ENCODE measurements at regions not wholly inside any gene's neighbourhood (a gene's known extent, or its start where the extent isn't known, plus 50 kb on each side); places are given as distances from the start of the nearest gene placed in this dataset.
A peak's percentile ranks its signal among the peaks of the same experiment; 100 is the strongest.

DNA sequence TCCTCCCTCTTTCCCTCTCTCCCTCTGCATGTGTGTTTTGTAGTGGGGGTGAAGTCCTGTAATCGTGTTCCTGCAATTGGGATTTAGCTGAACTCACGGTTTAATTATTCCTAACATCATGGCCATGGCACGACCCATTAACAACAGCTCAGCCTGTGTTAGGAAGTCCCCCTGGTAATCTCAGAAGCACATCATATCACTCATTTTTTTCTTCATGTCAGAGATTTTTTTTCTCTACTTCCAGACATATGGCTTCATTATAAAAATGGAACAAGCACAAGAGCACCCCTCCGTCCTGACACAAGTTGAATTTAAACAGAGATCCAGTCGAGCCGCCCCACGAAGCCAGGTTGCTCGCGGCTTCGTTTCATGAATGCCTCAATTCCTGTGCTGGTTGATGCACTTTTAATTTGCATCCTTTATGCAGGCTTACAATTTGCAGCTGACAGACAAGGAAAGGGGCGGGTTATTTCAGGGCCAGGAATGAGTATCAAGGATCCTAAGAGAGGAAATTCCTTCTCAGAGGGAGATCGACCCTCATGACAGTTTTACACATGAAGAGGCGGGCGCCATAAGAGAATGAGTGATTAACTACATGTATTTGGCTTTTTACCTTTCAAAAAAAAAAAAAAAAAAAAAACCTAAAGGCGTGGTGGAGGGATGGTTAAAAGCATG, 192.9 kb downstream of the MAF start:
- Histone ChIP-seq H3K4me1 (no peaks in the 10 kb centered on the region), H3K36me3 (no peaks in the 10 kb centered on the region), H3K27ac (no peak overlapping the region), H3K27me3 (no peaks in the 10 kb centered on the region), H3K4me3 (no peak overlapping the region), H3K9me3 (no peaks in the 10 kb centered on the region)
- TF ChIP-seq, protein P1, sequence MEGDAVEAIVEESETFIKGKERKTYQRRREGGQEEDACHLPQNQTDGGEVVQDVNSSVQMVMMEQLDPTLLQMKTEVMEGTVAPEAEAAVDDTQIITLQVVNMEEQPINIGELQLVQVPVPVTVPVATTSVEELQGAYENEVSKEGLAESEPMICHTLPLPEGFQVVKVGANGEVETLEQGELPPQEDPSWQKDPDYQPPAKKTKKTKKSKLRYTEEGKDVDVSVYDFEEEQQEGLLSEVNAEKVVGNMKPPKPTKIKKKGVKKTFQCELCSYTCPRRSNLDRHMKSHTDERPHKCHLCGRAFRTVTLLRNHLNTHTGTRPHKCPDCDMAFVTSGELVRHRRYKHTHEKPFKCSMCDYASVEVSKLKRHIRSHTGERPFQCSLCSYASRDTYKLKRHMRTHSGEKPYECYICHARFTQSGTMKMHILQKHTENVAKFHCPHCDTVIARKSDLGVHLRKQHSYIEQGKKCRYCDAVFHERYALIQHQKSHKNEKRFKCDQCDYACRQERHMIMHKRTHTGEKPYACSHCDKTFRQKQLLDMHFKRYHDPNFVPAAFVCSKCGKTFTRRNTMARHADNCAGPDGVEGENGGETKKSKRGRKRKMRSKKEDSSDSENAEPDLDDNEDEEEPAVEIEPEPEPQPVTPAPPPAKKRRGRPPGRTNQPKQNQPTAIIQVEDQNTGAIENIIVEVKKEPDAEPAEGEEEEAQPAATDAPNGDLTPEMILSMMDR (IDR thresholded peaks at IDR 0.05): no peak
- no peak for TF ChIP-seq POLR2A (IDR thresholded peaks at IDR 0.05)
- ATAC-seq (no peak), DNase-seq (no peak)
- 70% methylated on average over 14 of the region's 15 CpGs for whole genome bisulfite sequencing (ENCODE audit: insufficient coverage, low coverage, low lambda C conversion rate, missing lambda C conversion rate)
- intact Hi-C loops (cut with DNase I): no loop called here

GRCh38 chr16:79407005-79407404, 193.5 kb downstream of the MAF start:
- no peak for TF ChIP-seq POLR2A (IDR thresholded peaks at IDR 0.05)
- TF ChIP-seq, protein P1 (IDR thresholded peaks at IDR 0.05): no peak
- no peaks in the 10 kb centered on the region for H3K9me3 ChIP-seq
- 60% methylated on average over 2 of the region's 12 CpGs for WGBS (ENCODE audit: insufficient coverage, low coverage, low lambda C conversion rate, missing lambda C conversion rate)
- H3K4me3 ChIP-seq: no peak overlapping the region
- H3K27me3 ChIP-seq: no peaks in the 10 kb centered on the region
- DNase-seq (no peak), ATAC-seq (no peak)
- no peaks in the 10 kb centered on the region for H3K36me3 ChIP-seq
- no peaks in the 10 kb centered on the region for H3K4me1 ChIP-seq
- intact Hi-C loops (cut with DNase I): no loop called here
- no peak overlapping the region for H3K27ac ChIP-seq

- intact Hi-C loops (cut with DNase I): no loop called here
- H3K4me3 ChIP-seq: no peak overlapping the region
- H3K36me3 ChIP-seq: no peaks in the 10 kb centered on the region
- DNase-seq (no peak), ATAC-seq (peak in 1 of 4 donors; percentile 42)
- WGBS (ENCODE audit: insufficient coverage, low coverage, low lambda C conversion rate, missing lambda C conversion rate): 63% methylated on average over 7 of the region's 7 CpGs
- TF ChIP-seq, protein P1 (IDR thresholded peaks at IDR 0.05): no peak
- TF ChIP-seq POLR2A (IDR thresholded peaks at IDR 0.05): no peak
- no peak overlapping the region for H3K27ac ChIP-seq
- H3K27me3 ChIP-seq: no peaks in the 10 kb centered on the region
- no peaks in the 10 kb centered on the region for H3K9me3 ChIP-seq
- no peaks in the 10 kb centered on the region for H3K4me1 ChIP-seq
Measured at GRCh38 chr16:79404571-79404970, 196.0 kb downstream of the MAF start.

DNA sequence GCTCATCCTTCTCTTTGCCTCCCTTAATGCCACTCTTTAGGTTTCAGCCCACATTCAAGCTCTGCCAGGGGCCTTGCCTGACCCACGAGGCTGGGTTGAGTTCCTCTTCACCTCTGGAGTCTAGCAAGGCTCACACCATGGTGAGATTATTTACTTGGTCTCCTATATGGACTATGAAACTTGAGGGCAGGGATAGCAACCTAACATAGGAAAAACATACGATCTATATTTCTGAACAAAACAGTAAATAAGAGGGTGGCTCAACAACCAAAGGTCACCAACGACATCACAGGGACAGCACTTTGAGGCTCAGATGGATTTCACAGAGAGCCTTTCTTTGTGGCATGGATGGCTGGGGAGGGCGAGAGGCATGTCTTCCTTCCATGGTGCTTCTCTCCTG, 197.0 kb downstream of the MAF start:
- Histone ChIP-seq H3K4me1 (no peaks in the 10 kb centered on the region), H3K27me3 (no peaks in the 10 kb centered on the region), H3K36me3 (no peaks in the 10 kb centered on the region), H3K27ac (no peak overlapping the region), H3K9me3 (no peaks in the 10 kb centered on the region), H3K4me3 (no peak overlapping the region)
- WGBS (ENCODE audit: insufficient coverage, low coverage, low lambda C conversion rate, missing lambda C conversion rate): 52% methylated on average over 3 of the region's 4 CpGs
- intact Hi-C loops (cut with DNase I): no loop called here
- DNase-seq (no peak), ATAC-seq (no peak)
- TF ChIP-seq, protein P1 (IDR thresholded peaks at IDR 0.05): no peak
- TF ChIP-seq POLR2A (IDR thresholded peaks at IDR 0.05): no peak
